Activated B cell treated with CpG ODN at 0.5 μM for 24 hours (primary cell): ENCODE measurements at regions not wholly inside any gene's neighbourhood (a gene's known extent, or its start where the extent isn't known, plus 50 kb on each side); places are given as distances from the start of the nearest gene placed in this dataset.

ENCODE experiments used
- ATAC-seq: fragments of 200-7000 bp; cut with Tn5 transposase; one replicate; pipeline ENCODE4 v1.10.0; 2021; ENCODE audit warnings: low read depth, mild to moderate bottlenecking, moderate library complexity
- CTCF ChIA-PET: fragments of 350-600 bp; sonication (Branson Sonifier 250); formaldehyde crosslinking; loops from one replicate; lab custom pipeline; 2021; ENCODE audit warnings: antibody characterized with exemption; lab: Charles Lee
- POLR2A ChIA-PET: fragments of 350-600 bp; sonication (Branson Sonifier 250); formaldehyde crosslinking; loops from one replicate; lab custom pipeline; 2021; ENCODE audit warnings: antibody characterized with exemption; lab: Charles Lee
- DNase-seq: peaks from one replicate; pipeline ENCODE4 v3.0.0; 2022
- H3K27ac Mint-ChIP-seq: one replicate; pipeline ENCODE4 v1.8.0; 2020; ENCODE audit warnings: mixed read lengths
- H3K27me3 Mint-ChIP-seq: one replicate; pipeline ENCODE4 v1.8.0; 2021; ENCODE audit warnings: mixed read lengths
- H3K36me3 Mint-ChIP-seq: one replicate; pipeline ENCODE4 v1.8.0; 2021; ENCODE audit warnings: low read depth, mixed read lengths
- H3K4me1 Mint-ChIP-seq: one replicate; pipeline ENCODE4 v1.8.0; 2021; ENCODE audit warnings: mixed read lengths
- H3K4me3 Mint-ChIP-seq: one replicate; pipeline ENCODE4 v1.8.0; 2020; ENCODE audit warnings: mild to moderate bottlenecking, mixed read lengths
- H3K9me3 Mint-ChIP-seq: one replicate; pipeline ENCODE4 v1.8.0; 2020; ENCODE audit warnings: mixed read lengths
- CTCF ChIP-seq: fragments of 200-600 bp; IDR thresholded peaks from one replicate; pipeline ENCODE4 v1.8.0; 2022; ENCODE audit warnings: antibody characterized with exemption, mild to moderate bottlenecking
- intact Hi-C: fragments of 100-400 bp; cut with micrococcal nuclease; formaldehyde crosslinking; loops from one replicate; pipeline ENCODE4 v1.15.1; 2024

GRCh38 chr2:59701271-59701994, 852.0 kb downstream of the BCL11A start:
- intact Hi-C loops, result no loop called here
- DNase-seq, result no peak
- POLR2A ChIA-PET, result no interaction called here
- no peaks in the 10 kb centered on the region for H3K27me3 Mint-ChIP-seq
- H3K4me1 Mint-ChIP-seq, result no peaks in the 10 kb centered on the region
- no peak for ATAC-seq
- H3K36me3 Mint-ChIP-seq, result peaks cover 2% of the 10 kb centered on the region
- H3K27ac Mint-ChIP-seq, result no peak overlapping the region
- TF ChIP-seq CTCF, result no peak
- CTCF ChIA-PET, result no interaction called here
- H3K9me3 Mint-ChIP-seq, result peaks cover 14% of the 10 kb centered on the region
- H3K4me3 Mint-ChIP-seq, result no peak overlapping the region

- peaks cover 8% of the 10 kb centered on the region for H3K9me3 Mint-ChIP-seq
- POLR2A ChIA-PET, result no interaction called here
- intact Hi-C loops, result no loop called here
- no peak overlapping the region for H3K4me3 Mint-ChIP-seq
- ATAC-seq (no peak), DNase-seq (no peak)
- H3K4me1 Mint-ChIP-seq, result no peaks in the 10 kb centered on the region
- no peaks in the 10 kb centered on the region for H3K27me3 Mint-ChIP-seq
- H3K36me3 Mint-ChIP-seq, result no peaks in the 10 kb centered on the region
- TF ChIP-seq CTCF, result no peak
- CTCF ChIA-PET, result no interaction called here
- H3K27ac Mint-ChIP-seq, result no peak overlapping the region
Measured at GRCh38 chr2:59694176-59694575, 859.3 kb downstream of the BCL11A start.

- DNase-seq, result no peak
- Mint-ChIP-seq H3K27ac (no peak overlapping the region), H3K36me3 (no peaks in the 10 kb centered on the region), H3K4me3 (no peak overlapping the region), H3K27me3 (no peaks in the 10 kb centered on the region), H3K9me3 (peaks cover 10% of the 10 kb centered on the region), H3K4me1 (no peaks in the 10 kb centered on the region)
- TF ChIP-seq CTCF, result no peak
- ChIA-PET POLR2A (no interaction called here), CTCF (no interaction called here)
- intact Hi-C loops, result no loop called here
- ATAC-seq, result no peak
Measured at GRCh38 chr2:59693231-59693959, 860.1 kb downstream of the BCL11A start.

GRCh38 chr2:59691518-59692190, 861.8 kb downstream of the BCL11A start:
- intact Hi-C loops, result no loop called here
- DNase-seq (no peak), ATAC-seq (no peak)
- Mint-ChIP-seq H3K27ac (no peak overlapping the region), H3K9me3 (peaks cover 14% of the 10 kb centered on the region), H3K4me1 (no peaks in the 10 kb centered on the region), H3K27me3 (no peaks in the 10 kb centered on the region), H3K4me3 (no peak overlapping the region), H3K36me3 (no peaks in the 10 kb centered on the region)
- POLR2A ChIA-PET, result no interaction called here
- CTCF ChIA-PET, result no interaction called here
- TF ChIP-seq CTCF, result no peak

GRCh38 chr2:59690849-59691248, 862.6 kb downstream of the BCL11A start:
- Mint-ChIP-seq H3K27me3 (peaks cover 4% of the 10 kb centered on the region), H3K9me3 (peaks cover 11% of the 10 kb centered on the region), H3K4me3 (no peak overlapping the region), H3K4me1 (no peaks in the 10 kb centered on the region), H3K27ac (no peak overlapping the region), H3K36me3 (no peaks in the 10 kb centered on the region)
- intact Hi-C loops, result no loop called here
- POLR2A ChIA-PET, result no interaction called here
- no peak for DNase-seq
- ATAC-seq, result no peak
- TF ChIP-seq CTCF, result no peak
- CTCF ChIA-PET, result no interaction called here
